HEK293 (cell line): ENCODE measurements at regions not wholly inside any gene's neighbourhood (a gene's known extent, or its start where the extent isn't known, plus 50 kb on each side); places are given as distances from the start of the nearest gene placed in this dataset.

Source experiments
- GLI2 ChIP-seq: fragments of 450-650 bp; formaldehyde crosslinking; IDR thresholded peaks from 2 replicates; pipeline ENCODE4; 2017; ENCODE audit warnings: missing biosample characterization, missing genetic modification characterization, low read depth, borderline replicate concordance
- KLF16 ChIP-seq: fragments of 450-650 bp; formaldehyde crosslinking; IDR thresholded peaks from 2 replicates; pipeline ENCODE4 v1.5.1; 2017; ENCODE audit warnings: missing biosample characterization, missing genetic modification characterization
- OSR2 ChIP-seq: fragments of 450-650 bp; formaldehyde crosslinking; IDR thresholded peaks from 2 replicates; pipeline ENCODE4 v1.5.1; 2016; ENCODE audit warnings: missing biosample characterization, missing genetic modification characterization
- SP7 ChIP-seq: fragments of 450-650 bp; formaldehyde crosslinking; IDR thresholded peaks from 2 replicates; pipeline ENCODE4 v1.5.1; 2016; ENCODE audit warnings: missing biosample characterization, missing genetic modification characterization
- ZBTB8A ChIP-seq: fragments of 450-650 bp; formaldehyde crosslinking; IDR thresholded peaks from 2 replicates; pipeline ENCODE4 v1.5.1; 2016; ENCODE audit warnings: missing biosample characterization, missing genetic modification characterization
- ZNF155 ChIP-seq: fragments of 450-650 bp; formaldehyde crosslinking; IDR thresholded peaks from 2 replicates; pipeline ENCODE4 v1.5.1; 2016; ENCODE audit warnings: missing biosample characterization, missing genetic modification characterization
- ZNF175 ChIP-seq: fragments of 450-650 bp; formaldehyde crosslinking; IDR thresholded peaks from 2 replicates; pipeline ENCODE4 v1.5.1; 2016; ENCODE audit warnings: missing biosample characterization, missing genetic modification characterization
- ZNF707 ChIP-seq: fragments of 450-650 bp; formaldehyde crosslinking; IDR thresholded peaks from 2 replicates; pipeline ENCODE4 v1.5.1; 2016; ENCODE audit warnings: missing biosample characterization, missing genetic modification characterization
- TF ChIP-seq, protein P1 (sequence below): fragments of 450-650 bp; formaldehyde crosslinking; IDR thresholded peaks from 2 replicates; pipeline ENCODE4 v1.5.1; 2016; ENCODE audit warnings: missing biosample characterization, missing genetic modification characterization
- TF ChIP-seq, protein P2 (sequence below): fragments of 450-650 bp; formaldehyde crosslinking; IDR thresholded peaks from 2 replicates; pipeline ENCODE4 v1.5.1; 2016; ENCODE audit warnings: missing biosample characterization, missing genetic modification characterization
- TF ChIP-seq, protein P3 (sequence below): sonication (generic); formaldehyde crosslinking; IDR thresholded peaks from 2 replicates; pipeline ENCODE4 v1.8.1; 2022; ENCODE audit warnings: mild to moderate bottlenecking, moderate library complexity, missing genetic modification reagents
- TF ChIP-seq, protein P4 (sequence below): fragments of 450-650 bp; formaldehyde crosslinking; optimal IDR thresholded peaks from 2 replicates; pipeline ENCODE3; 2016; ENCODE audit warnings: missing biosample characterization, mild to moderate bottlenecking, missing genetic modification characterization
- TF ChIP-seq, protein P5 (sequence below): fragments of 450-650 bp; formaldehyde crosslinking; IDR thresholded peaks from 2 replicates; pipeline ENCODE4 v1.5.1; 2016; ENCODE audit warnings: missing biosample characterization, missing genetic modification characterization, borderline replicate concordance

DNA sequence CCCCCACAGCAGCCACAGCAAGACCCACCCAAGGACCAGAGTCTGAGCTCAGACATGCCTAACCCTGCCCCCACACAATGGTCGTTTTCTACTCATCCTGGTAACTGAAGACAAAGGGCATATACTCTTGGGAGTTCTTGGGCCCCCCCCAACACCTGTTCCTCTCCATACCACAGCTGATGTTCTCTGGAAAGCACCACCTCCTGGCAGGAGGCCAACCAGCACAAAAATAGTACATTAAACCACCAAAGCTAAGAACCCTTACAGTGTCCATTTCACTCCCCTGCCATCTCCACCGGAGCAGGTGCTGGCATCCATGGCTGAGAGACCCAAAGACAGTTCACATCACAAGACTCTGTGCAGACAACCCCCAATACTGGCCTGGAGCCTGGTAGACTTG is 80.6 kb upstream of the DAAM1 start:
- TF ChIP-seq, protein P1, sequence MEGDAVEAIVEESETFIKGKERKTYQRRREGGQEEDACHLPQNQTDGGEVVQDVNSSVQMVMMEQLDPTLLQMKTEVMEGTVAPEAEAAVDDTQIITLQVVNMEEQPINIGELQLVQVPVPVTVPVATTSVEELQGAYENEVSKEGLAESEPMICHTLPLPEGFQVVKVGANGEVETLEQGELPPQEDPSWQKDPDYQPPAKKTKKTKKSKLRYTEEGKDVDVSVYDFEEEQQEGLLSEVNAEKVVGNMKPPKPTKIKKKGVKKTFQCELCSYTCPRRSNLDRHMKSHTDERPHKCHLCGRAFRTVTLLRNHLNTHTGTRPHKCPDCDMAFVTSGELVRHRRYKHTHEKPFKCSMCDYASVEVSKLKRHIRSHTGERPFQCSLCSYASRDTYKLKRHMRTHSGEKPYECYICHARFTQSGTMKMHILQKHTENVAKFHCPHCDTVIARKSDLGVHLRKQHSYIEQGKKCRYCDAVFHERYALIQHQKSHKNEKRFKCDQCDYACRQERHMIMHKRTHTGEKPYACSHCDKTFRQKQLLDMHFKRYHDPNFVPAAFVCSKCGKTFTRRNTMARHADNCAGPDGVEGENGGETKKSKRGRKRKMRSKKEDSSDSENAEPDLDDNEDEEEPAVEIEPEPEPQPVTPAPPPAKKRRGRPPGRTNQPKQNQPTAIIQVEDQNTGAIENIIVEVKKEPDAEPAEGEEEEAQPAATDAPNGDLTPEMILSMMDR (tag by site-specific recombination): no peak
- no peak for TF ChIP-seq OSR2 (tag by site-specific recombination)
- TF ChIP-seq, protein P2, sequence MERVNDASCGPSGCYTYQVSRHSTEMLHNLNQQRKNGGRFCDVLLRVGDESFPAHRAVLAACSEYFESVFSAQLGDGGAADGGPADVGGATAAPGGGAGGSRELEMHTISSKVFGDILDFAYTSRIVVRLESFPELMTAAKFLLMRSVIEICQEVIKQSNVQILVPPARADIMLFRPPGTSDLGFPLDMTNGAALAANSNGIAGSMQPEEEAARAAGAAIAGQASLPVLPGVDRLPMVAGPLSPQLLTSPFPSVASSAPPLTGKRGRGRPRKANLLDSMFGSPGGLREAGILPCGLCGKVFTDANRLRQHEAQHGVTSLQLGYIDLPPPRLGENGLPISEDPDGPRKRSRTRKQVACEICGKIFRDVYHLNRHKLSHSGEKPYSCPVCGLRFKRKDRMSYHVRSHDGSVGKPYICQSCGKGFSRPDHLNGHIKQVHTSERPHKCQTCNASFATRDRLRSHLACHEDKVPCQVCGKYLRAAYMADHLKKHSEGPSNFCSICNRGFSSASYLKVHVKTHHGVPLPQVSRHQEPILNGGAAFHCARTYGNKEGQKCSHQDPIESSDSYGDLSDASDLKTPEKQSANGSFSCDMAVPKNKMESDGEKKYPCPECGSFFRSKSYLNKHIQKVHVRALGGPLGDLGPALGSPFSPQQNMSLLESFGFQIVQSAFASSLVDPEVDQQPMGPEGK (tag by site-specific recombination): no peak
- TF ChIP-seq ZBTB8A: no peak
- TF ChIP-seq, protein P3, sequence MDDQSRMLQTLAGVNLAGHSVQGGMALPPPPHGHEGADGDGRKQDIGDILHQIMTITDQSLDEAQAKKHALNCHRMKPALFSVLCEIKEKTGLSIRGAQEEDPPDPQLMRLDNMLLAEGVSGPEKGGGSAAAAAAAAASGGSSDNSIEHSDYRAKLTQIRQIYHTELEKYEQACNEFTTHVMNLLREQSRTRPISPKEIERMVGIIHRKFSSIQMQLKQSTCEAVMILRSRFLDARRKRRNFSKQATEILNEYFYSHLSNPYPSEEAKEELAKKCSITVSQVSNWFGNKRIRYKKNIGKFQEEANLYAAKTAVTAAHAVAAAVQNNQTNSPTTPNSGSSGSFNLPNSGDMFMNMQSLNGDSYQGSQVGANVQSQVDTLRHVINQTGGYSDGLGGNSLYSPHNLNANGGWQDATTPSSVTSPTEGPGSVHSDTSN (CRISPR knock-in tag): no peak
- TF ChIP-seq GLI2 (tag by site-specific recombination): no peak
- no peak for TF ChIP-seq KLF16 (tag by site-specific recombination)
- TF ChIP-seq, protein P4, sequence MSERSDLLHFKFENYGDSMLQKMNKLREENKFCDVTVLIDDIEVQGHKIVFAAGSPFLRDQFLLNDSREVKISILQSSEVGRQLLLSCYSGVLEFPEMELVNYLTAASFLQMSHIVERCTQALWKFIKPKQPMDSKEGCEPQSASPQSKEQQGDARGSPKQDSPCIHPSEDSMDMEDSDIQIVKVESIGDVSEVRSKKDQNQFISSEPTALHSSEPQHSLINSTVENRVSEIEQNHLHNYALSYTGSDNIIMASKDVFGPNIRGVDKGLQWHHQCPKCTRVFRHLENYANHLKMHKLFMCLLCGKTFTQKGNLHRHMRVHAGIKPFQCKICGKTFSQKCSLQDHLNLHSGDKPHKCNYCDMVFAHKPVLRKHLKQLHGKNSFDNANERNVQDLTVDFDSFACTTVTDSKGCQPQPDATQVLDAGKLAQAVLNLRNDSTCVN (tag by site-specific recombination): no peak
- no peak for TF ChIP-seq ZNF155 (tag by site-specific recombination)
- TF ChIP-seq ZNF175: no peak
- TF ChIP-seq, protein P5, sequence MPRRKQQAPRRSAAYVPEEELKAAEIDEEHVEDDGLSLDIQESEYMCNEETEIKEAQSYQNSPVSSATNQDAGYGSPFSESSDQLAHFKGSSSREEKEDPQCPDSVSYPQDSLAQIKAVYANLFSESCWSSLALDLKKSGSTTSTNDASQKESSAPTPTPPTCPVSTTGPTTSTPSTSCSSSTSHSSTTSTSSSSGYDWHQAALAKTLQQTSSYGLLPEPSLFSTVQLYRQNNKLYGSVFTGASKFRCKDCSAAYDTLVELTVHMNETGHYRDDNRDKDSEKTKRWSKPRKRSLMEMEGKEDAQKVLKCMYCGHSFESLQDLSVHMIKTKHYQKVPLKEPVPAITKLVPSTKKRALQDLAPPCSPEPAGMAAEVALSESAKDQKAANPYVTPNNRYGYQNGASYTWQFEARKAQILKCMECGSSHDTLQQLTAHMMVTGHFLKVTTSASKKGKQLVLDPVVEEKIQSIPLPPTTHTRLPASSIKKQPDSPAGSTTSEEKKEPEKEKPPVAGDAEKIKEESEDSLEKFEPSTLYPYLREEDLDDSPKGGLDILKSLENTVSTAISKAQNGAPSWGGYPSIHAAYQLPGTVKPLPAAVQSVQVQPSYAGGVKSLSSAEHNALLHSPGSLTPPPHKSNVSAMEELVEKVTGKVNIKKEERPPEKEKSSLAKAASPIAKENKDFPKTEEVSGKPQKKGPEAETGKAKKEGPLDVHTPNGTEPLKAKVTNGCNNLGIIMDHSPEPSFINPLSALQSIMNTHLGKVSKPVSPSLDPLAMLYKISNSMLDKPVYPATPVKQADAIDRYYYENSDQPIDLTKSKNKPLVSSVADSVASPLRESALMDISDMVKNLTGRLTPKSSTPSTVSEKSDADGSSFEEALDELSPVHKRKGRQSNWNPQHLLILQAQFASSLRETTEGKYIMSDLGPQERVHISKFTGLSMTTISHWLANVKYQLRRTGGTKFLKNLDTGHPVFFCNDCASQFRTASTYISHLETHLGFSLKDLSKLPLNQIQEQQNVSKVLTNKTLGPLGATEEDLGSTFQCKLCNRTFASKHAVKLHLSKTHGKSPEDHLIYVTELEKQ (tag by site-specific recombination): no peak
- TF ChIP-seq SP7 (tag by site-specific recombination): no peak
- TF ChIP-seq ZNF707 (tag by site-specific recombination): no peak
